Loucy (cell line): ENCODE measurements at regions not wholly inside any gene's neighbourhood (a gene's known extent, or its start where the extent isn't known, plus 50 kb on each side); places are given as distances from the start of the nearest gene placed in this dataset.
A peak's percentile ranks its signal among the peaks of the same experiment; 100 is the strongest.

ENCODE experiments used
- EZH2phosphoT487 ChIP-seq: fragments of 200-600 bp; IDR thresholded peaks from 2 replicates; pipeline ENCODE4 v1.6.1; 2018; ENCODE audit warnings: antibody characterized with exemption, mild to moderate bottlenecking, moderate library complexity, borderline replicate concordance
- TF ChIP-seq, protein P1 (sequence below): fragments of 200-600 bp; sonication (generic); conservative IDR thresholded peaks from 2 replicates; pipeline ENCODE4 v1.5.1; 2014; ENCODE audit warnings: mild to moderate bottlenecking, antibody characterized with exemption, low read length

DNA sequence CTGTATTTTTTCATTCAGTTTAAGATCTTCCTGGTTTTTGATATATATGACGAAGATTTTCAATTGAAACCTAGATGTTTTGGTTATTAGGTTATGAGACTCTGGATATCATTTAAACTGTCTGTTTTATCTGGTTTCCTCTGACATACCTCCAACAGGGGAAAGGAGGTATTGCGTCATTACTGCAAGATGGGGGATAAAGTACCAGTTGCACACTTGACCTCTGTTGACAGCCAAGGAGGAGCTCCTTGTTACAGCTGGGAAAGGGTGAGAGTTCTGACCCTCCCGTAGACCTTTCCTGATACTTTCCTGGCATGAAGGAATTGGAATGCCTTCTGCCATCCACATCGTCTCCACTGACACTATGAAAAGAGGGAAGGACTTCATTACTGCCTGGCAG is 82.0 kb upstream of the SHISA2 start:
- TF ChIP-seq, protein P1, sequence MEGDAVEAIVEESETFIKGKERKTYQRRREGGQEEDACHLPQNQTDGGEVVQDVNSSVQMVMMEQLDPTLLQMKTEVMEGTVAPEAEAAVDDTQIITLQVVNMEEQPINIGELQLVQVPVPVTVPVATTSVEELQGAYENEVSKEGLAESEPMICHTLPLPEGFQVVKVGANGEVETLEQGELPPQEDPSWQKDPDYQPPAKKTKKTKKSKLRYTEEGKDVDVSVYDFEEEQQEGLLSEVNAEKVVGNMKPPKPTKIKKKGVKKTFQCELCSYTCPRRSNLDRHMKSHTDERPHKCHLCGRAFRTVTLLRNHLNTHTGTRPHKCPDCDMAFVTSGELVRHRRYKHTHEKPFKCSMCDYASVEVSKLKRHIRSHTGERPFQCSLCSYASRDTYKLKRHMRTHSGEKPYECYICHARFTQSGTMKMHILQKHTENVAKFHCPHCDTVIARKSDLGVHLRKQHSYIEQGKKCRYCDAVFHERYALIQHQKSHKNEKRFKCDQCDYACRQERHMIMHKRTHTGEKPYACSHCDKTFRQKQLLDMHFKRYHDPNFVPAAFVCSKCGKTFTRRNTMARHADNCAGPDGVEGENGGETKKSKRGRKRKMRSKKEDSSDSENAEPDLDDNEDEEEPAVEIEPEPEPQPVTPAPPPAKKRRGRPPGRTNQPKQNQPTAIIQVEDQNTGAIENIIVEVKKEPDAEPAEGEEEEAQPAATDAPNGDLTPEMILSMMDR = peak; percentile 46
- TF ChIP-seq EZH2phosphoT487 = no peak
